Naive thymus-derived CD4-positive, alpha-beta T cell (primary cell): ENCODE measurements at regions not wholly inside any gene's neighbourhood (a gene's known extent, or its start where the extent isn't known, plus 50 kb on each side); places are given as distances from the start of the nearest gene placed in this dataset.

ENCODE experiments used
- ATAC-seq: fragments of 150-1000 bp; cut with Tn5 transposase; 2 replicates; pipeline ENCODE4 v1.10.0; 2021; ENCODE audit warnings: mild to moderate bottlenecking, moderate library complexity
- CTCF ChIA-PET: fragments of 350-600 bp; sonication (Branson Sonifier 250); formaldehyde crosslinking; loops from one replicate; lab custom pipeline; 2021; ENCODE audit warnings: antibody characterized with exemption; lab: Charles Lee
- POLR2A ChIA-PET: fragments of 350-600 bp; sonication (Branson Sonifier 250); formaldehyde crosslinking; loops from one replicate; lab custom pipeline; 2021; ENCODE audit warnings: antibody characterized with exemption, inconsistent platforms; lab: Charles Lee
- DNase-seq, 9 donors: peaks; one replicate each; pipeline versions ENCODE4 v3.0.0 to v3.0.0-alpha.2; 2020 to 2022; ENCODE audit warnings: mixed read lengths in 1 of 9
- H3K27ac ChIP-seq: one replicate; pipeline ENCODE4 v1.7.0; 2013; ENCODE audit warnings: mild to moderate bottlenecking, low read depth, low read length, moderate library complexity
- H3K27me3 ChIP-seq, 2 donors: one replicate each; pipeline ENCODE4 v1.7.0; 2013; ENCODE audit warnings: low read length in 2 of 2, mild to moderate bottlenecking in 2 of 2, moderate library complexity in 2 of 2; ENCODE audit not compliant: control insufficient read depth in 2 of 2, insufficient read depth in 2 of 2
- H3K36me3 ChIP-seq, 3 experiments: 1 replicate in 2 of 3; 2 replicates in 1 of 3; pipeline ENCODE4 v1.7.0; 2013; ENCODE audit warnings: low read length in 3 of 3, mild to moderate bottlenecking in 3 of 3, moderate library complexity in 1 of 3; ENCODE audit not compliant: insufficient read depth in 3 of 3, control insufficient read depth in 2 of 3
- H3K4me1 ChIP-seq, 2 donors: one replicate each; pipeline ENCODE4 v1.7.0; 2013; ENCODE audit warnings: low read length in 2 of 2, mild to moderate bottlenecking in 2 of 2, moderate library complexity in 1 of 2; ENCODE audit not compliant: control insufficient read depth in 2 of 2, insufficient read depth in 2 of 2
- H3K4me3 ChIP-seq: 2 replicates; pipeline ENCODE4 v1.7.0; 2013; ENCODE audit warnings: mild to moderate bottlenecking, low read length
- H3K9me3 ChIP-seq, 3 experiments: 1 replicate in 2 of 3; 2 replicates in 1 of 3; pipeline ENCODE4 v1.7.0; 2013; ENCODE audit warnings: low read length in 3 of 3; ENCODE audit not compliant: control insufficient read depth in 2 of 3
- H3K27ac Mint-ChIP-seq, 9 donors: one replicate each; pipeline ENCODE4 v1.8.0; 2020 to 2022; ENCODE audit warnings: mixed read lengths in 9 of 9, mild to moderate bottlenecking in 8 of 9, moderate library complexity in 5 of 9, inconsistent platforms in 2 of 9
- H3K27me3 Mint-ChIP-seq, 5 donors: one replicate each; pipeline ENCODE4 v1.8.0; 2021 to 2022; ENCODE audit warnings: mixed read lengths in 5 of 5, mild to moderate bottlenecking in 1 of 5
- H3K36me3 Mint-ChIP-seq, 5 donors: one replicate each; pipeline ENCODE4 v1.8.0; 2020 to 2022; ENCODE audit warnings: mixed read lengths in 5 of 5, mild to moderate bottlenecking in 3 of 5, inconsistent platforms in 1 of 5
- H3K4me1 Mint-ChIP-seq, 7 donors: one replicate each; pipeline ENCODE4 v1.8.0; 2020 to 2022; ENCODE audit warnings: mixed read lengths in 7 of 7, mild to moderate bottlenecking in 3 of 7, inconsistent platforms in 1 of 7
- H3K4me3 Mint-ChIP-seq, 10 donors: one replicate each; pipeline ENCODE4 v1.8.0; 2020 to 2022; ENCODE audit warnings: mild to moderate bottlenecking in 10 of 10, mixed read lengths in 10 of 10, moderate library complexity in 6 of 10, inconsistent platforms in 2 of 10
- H3K9me3 Mint-ChIP-seq, 11 donors: one replicate each; pipeline ENCODE4 v1.8.0; 2020 to 2022; ENCODE audit warnings: mixed read lengths in 11 of 11, mild to moderate bottlenecking in 4 of 11, inconsistent platforms in 1 of 11, moderate library complexity in 1 of 11
- intact Hi-C, 2 donors: fragments of 100-400 bp; cut with micrococcal nuclease; formaldehyde crosslinking; loops; one replicate each; pipeline ENCODE4 v1.15.1; 2023

DNA sequence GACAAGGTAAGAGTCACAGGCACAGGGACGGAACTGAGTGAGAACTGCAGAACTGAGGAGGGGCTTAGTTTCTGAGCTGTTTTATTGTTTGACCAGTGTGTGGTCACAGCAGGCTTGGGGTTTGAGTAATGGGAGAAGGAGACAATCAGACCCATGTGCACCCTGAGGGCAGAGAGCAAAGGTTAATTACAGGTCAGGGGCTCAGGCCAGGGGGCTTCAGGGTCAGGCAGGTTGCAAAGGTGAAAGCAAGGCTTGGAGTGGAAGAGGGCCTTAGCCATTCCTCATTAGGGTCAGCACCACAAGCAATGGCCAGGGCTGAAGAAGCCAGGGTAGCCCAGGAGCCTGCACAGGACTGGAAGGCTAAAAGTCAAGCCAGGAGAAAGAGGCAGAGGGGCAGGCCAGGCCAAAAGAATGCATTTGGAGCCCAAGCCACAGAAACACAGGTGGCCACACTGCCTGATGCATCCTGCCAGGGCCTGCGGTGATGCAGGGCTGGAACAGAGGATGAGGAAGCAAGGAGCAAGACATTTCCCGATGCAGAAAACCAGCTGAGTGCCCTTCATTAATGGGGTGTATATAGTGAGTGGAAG is 209.8 kb upstream of the GYPC start:
- Histone ChIP-seq H3K4me1 (no peaks in the 10 kb centered on the region), H3K27ac (no peak overlapping the region), H3K4me3 (no peak overlapping the region), H3K36me3 (no peaks in the 10 kb centered on the region), H3K27me3 (no peaks in the 10 kb centered on the region), H3K9me3 (no peaks in the 10 kb centered on the region)
- ChIA-PET POLR2A (no interaction called here), CTCF (no interaction called here)
- Mint-ChIP-seq H3K9me3 (peaks cover 0 to 2% (median 0%) of the 10 kb centered on the region in 11 donors), H3K27me3 (peaks cover 0 to 8% (median 0%) of the 10 kb centered on the region in 5 donors), H3K27ac (no peak overlapping the region), H3K36me3 (no peaks in the 10 kb centered on the region), H3K4me1 (peaks cover 0 to 4% (median 0%) of the 10 kb centered on the region in 7 donors), H3K4me3 (no peak overlapping the region)
- DNase-seq (no peak), ATAC-seq (no peak)
- intact Hi-C loops = no loop called here

DNA sequence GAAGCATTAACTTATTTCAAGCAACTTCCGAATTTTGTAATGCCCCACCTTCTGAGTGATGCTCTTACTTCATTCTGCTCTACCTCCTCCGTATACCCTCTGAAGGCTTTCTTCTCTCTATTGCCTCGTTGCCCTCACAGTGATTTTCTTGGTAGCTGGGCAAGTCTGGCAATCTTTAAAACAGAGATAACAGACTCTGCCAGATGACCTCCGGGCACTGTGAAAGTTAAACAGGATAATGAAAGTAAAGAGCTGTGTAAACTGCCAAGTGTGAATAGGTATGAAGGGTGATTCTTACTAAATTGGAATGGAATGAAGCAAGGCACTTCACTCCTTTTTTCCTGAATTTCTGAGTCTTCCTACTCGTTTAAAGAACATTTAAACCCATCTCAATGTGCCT is 207.3 kb upstream of the GYPC start:
- Mint-ChIP-seq H3K4me1 (peaks cover 0 to 4% (median 0%) of the 10 kb centered on the region in 7 donors), H3K27me3 (peaks cover 0 to 7% (median 0%) of the 10 kb centered on the region in 5 donors), H3K36me3 (no peaks in the 10 kb centered on the region), H3K4me3 (no peak overlapping the region), H3K27ac (no peak overlapping the region), H3K9me3 (peaks cover 0 to 2% (median 0%) of the 10 kb centered on the region in 11 donors)
- no peaks in the 10 kb centered on the region for H3K36me3 ChIP-seq
- H3K4me1 ChIP-seq = no peaks in the 10 kb centered on the region
- CTCF ChIA-PET = no interaction called here
- intact Hi-C loops = no loop called here
- ATAC-seq (no peak), DNase-seq (no peak)
- no peaks in the 10 kb centered on the region for H3K9me3 ChIP-seq
- H3K27me3 ChIP-seq = no peaks in the 10 kb centered on the region
- H3K4me3 ChIP-seq = no peak overlapping the region
- POLR2A ChIA-PET = no interaction called here
- no peak overlapping the region for H3K27ac ChIP-seq

GRCh38 chr2:126449677-126450076 is 206.3 kb upstream of the GYPC start:
- Mint-ChIP-seq H3K9me3 (peaks cover 0 to 6% (median 0%) of the 10 kb centered on the region in 11 donors), H3K27ac (no peak overlapping the region), H3K4me1 (peaks cover 0 to 4% (median 0%) of the 10 kb centered on the region in 7 donors), H3K4me3 (no peak overlapping the region), H3K36me3 (no peaks in the 10 kb centered on the region), H3K27me3 (peaks cover 0 to 6% (median 0%) of the 10 kb centered on the region in 5 donors)
- intact Hi-C loops = no loop called here
- H3K4me1 ChIP-seq = no peaks in the 10 kb centered on the region
- DNase-seq = no peak
- CTCF ChIA-PET = no interaction called here
- POLR2A ChIA-PET = no interaction called here
- H3K36me3 ChIP-seq = no peaks in the 10 kb centered on the region
- no peak for ATAC-seq
- no peaks in the 10 kb centered on the region for H3K27me3 ChIP-seq
- H3K9me3 ChIP-seq = no peaks in the 10 kb centered on the region
- no peak overlapping the region for H3K27ac ChIP-seq
- H3K4me3 ChIP-seq = no peak overlapping the region

- ATAC-seq (no peak), DNase-seq (no peak)
- Histone ChIP-seq H3K4me1 (no peaks in the 10 kb centered on the region), H3K9me3 (no peaks in the 10 kb centered on the region), H3K4me3 (no peak overlapping the region), H3K36me3 (no peaks in the 10 kb centered on the region), H3K27me3 (no peaks in the 10 kb centered on the region), H3K27ac (no peak overlapping the region)
- Mint-ChIP-seq H3K36me3 (no peaks in the 10 kb centered on the region), H3K27me3 (peaks cover 4 to 17% (median 5%) of the 10 kb centered on the region in 5 donors), H3K9me3 (no peaks in the 10 kb centered on the region), H3K4me1 (peaks cover 0 to 3% (median 0%) of the 10 kb centered on the region in 7 donors), H3K27ac (no peak overlapping the region), H3K4me3 (no peak overlapping the region)
- POLR2A ChIA-PET = no interaction called here
- intact Hi-C loops = no loop called here
- CTCF ChIA-PET = no interaction called here
Measured at GRCh38 chr2:126463892-126464674, 191.9 kb upstream of the GYPC start.

DNA sequence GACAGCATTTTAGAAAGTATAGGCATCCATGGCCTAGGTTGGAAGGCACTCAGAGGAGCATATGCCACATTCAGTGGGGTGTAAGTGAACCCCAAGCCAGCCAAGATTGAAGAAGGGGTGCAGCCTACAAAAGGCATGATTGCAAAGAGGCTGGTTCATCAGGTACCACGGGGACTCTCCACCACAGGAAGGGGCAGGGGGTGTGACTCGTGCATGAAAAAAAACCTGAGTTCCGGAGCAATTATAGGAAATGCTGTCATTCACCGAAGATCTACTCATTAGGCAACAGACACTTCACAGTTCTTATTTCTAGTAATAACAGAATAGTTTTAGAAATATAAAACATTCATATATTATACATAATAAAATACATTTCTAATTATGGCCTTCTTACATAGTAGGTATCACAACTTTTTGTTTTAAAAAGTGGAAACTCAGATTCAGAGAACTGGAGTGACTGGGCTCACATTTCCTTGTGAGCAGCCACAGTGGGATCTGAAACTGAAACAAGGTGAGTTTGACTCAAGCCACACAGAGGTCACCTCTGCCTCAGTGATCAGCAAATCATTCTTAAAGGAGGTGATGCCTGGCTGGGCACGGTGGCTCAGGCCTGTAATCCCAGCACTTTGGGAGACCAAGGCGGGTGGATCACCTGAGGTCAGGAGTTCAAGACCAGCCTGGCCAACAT is 188.4 kb upstream of the GYPC start:
- Histone ChIP-seq H3K9me3 (no peaks in the 10 kb centered on the region), H3K36me3 (no peaks in the 10 kb centered on the region), H3K4me1 (no peaks in the 10 kb centered on the region), H3K27me3 (no peaks in the 10 kb centered on the region), H3K4me3 (no peak overlapping the region), H3K27ac (no peak overlapping the region)
- Mint-ChIP-seq H3K36me3 (no peaks in the 10 kb centered on the region), H3K27ac (peak overlapping the region in 1 of 9 donors; percentile 17), H3K4me3 (peak overlapping the region in 1 of 10 donors; percentile 35), H3K9me3 (no peaks in the 10 kb centered on the region), H3K27me3 (peaks cover 0 to 12% (median 1%) of the 10 kb centered on the region in 5 donors), H3K4me1 (peaks cover 0 to 3% (median 0%) of the 10 kb centered on the region in 7 donors)
- ATAC-seq (no peak), DNase-seq (peak in 2 of 9 donors; percentile 5 to 11)
- POLR2A ChIA-PET = no interaction called here
- intact Hi-C loops = no loop called here
- CTCF ChIA-PET = no interaction called here

DNA sequence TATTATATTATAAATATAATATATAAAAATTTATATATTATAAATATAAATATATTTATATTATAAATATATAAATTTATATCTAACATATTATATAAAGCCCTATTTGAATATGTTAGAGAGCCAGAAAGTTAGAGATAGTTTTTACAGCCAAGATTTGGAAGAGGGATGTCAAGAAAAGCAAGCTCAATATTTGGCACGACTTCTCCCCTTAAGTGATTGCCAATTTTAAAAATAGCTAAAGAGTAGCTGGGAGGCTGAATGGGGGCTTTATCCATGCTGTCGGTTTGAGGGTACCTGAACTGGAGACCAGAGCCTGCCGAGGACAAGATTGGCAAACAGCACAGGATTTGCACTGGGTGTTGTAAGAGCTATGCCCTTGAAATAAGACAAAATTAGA is 180.9 kb upstream of the GYPC start:
- DNase-seq (no peak), ATAC-seq (no peak)
- peak overlapping the region in 1 of 9 donors; percentile 74 for H3K27ac Mint-ChIP-seq
- CTCF ChIA-PET = no interaction called here
- H3K27me3 Mint-ChIP-seq = peaks cover 8 to 22% (median 12%) of the 10 kb centered on the region in 5 donors
- H3K36me3 Mint-ChIP-seq = no peaks in the 10 kb centered on the region
- no peak overlapping the region for H3K4me3 ChIP-seq
- no peak overlapping the region for H3K27ac ChIP-seq
- H3K4me1 Mint-ChIP-seq = no peaks in the 10 kb centered on the region
- H3K9me3 Mint-ChIP-seq = peaks cover 0 to 6% (median 0%) of the 10 kb centered on the region in 11 donors
- no peaks in the 10 kb centered on the region for H3K27me3 ChIP-seq
- H3K4me3 Mint-ChIP-seq = no peak overlapping the region
- no peaks in the 10 kb centered on the region for H3K4me1 ChIP-seq
- H3K36me3 ChIP-seq = no peaks in the 10 kb centered on the region
- POLR2A ChIA-PET = no interaction called here
- no peaks in the 10 kb centered on the region for H3K9me3 ChIP-seq
- intact Hi-C loops = no loop called here
